ENCODE measurements at regions not wholly inside any gene's neighbourhood (a gene's known extent, or its start where the extent isn't known, plus 50 kb on each side); places are given as distances from the start of the nearest gene placed in this dataset.

DNA sequence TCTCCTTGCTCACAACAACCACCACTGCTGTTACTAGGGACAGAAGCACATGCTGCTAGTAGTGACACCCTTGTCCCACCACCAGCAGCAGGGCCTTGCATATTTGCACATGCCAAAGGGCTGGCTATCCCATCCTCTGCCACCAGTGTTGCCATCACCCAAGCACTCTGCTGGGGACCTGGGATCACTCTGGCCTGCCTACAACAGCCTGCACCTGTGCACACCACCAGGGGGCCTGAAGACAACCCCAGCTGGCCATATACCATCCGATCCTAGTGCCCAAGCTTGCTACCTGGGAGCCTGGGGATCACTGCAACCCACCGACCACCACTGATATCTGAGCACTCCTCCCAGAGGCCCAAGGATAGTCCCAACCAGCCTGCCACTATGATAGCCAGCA lies 99.9 kb upstream of the FANCL start:
- TF ChIP-seq, protein P1, sequence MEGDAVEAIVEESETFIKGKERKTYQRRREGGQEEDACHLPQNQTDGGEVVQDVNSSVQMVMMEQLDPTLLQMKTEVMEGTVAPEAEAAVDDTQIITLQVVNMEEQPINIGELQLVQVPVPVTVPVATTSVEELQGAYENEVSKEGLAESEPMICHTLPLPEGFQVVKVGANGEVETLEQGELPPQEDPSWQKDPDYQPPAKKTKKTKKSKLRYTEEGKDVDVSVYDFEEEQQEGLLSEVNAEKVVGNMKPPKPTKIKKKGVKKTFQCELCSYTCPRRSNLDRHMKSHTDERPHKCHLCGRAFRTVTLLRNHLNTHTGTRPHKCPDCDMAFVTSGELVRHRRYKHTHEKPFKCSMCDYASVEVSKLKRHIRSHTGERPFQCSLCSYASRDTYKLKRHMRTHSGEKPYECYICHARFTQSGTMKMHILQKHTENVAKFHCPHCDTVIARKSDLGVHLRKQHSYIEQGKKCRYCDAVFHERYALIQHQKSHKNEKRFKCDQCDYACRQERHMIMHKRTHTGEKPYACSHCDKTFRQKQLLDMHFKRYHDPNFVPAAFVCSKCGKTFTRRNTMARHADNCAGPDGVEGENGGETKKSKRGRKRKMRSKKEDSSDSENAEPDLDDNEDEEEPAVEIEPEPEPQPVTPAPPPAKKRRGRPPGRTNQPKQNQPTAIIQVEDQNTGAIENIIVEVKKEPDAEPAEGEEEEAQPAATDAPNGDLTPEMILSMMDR (IDR thresholded peaks at IDR 0.05), result no peak
- TF ChIP-seq POLR2A (IDR thresholded peaks at IDR 0.05), result no peak

Data from Peyer's patch (tissue), 4 donors.